ENCODE measurements at regions not wholly inside any gene's neighbourhood (a gene's known extent, or its start where the extent isn't known, plus 50 kb on each side); places are given as distances from the start of the nearest gene placed in this dataset.

DNA sequence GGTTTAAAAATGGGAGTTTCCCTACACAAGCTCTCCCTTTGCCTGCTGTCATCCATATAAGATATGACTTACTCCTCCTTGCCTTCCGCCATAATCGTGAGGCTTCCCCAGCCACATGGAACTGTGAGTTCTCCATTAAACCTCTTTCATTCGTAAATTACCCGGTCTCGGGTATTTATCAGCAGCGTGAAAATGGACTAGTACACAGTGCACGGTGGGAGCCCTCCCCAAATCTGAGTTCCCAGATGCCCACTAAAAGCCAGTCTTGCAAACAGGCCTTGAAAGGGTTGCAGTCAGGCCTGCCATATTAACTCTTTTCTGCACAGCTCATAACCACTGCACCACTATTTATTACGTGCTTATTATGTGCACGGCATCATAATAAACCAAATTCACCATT is 400.9 kb downstream of the PRDM2 start:
- Histone ChIP-seq H3K4me1 (ENCODE audit: control insufficient read depth in 2 of 3, insufficient read depth in 2 of 3, low read depth in 1 of 3, low read length in 3 of 3) (no peaks in the 10 kb centered on the region), H3K36me3 (ENCODE audit: control insufficient read depth in 2 of 3, insufficient read depth in 3 of 3, low read length in 3 of 3) (no peaks in the 10 kb centered on the region), H3K9ac (ENCODE audit: low read length in 3 of 3) (no peak overlapping the region), H3K9me3 (ENCODE audit: control insufficient read depth in 2 of 3, insufficient read depth in 1 of 3, low read length in 3 of 3) (no peaks in the 10 kb centered on the region), H3K27ac (ENCODE audit: low read depth in 2 of 2, low read length in 2 of 2) (no peak overlapping the region), H3K27me3 (ENCODE audit: control insufficient read depth, insufficient read depth, low read length) (no peaks in the 10 kb centered on the region), H3K4me3 (ENCODE audit: low read length in 3 of 3) (no peak overlapping the region)
- intact Hi-C loops (cut with DNase I) = no loop called here
- DNase-seq = no peak
- TF ChIP-seq, protein P1, sequence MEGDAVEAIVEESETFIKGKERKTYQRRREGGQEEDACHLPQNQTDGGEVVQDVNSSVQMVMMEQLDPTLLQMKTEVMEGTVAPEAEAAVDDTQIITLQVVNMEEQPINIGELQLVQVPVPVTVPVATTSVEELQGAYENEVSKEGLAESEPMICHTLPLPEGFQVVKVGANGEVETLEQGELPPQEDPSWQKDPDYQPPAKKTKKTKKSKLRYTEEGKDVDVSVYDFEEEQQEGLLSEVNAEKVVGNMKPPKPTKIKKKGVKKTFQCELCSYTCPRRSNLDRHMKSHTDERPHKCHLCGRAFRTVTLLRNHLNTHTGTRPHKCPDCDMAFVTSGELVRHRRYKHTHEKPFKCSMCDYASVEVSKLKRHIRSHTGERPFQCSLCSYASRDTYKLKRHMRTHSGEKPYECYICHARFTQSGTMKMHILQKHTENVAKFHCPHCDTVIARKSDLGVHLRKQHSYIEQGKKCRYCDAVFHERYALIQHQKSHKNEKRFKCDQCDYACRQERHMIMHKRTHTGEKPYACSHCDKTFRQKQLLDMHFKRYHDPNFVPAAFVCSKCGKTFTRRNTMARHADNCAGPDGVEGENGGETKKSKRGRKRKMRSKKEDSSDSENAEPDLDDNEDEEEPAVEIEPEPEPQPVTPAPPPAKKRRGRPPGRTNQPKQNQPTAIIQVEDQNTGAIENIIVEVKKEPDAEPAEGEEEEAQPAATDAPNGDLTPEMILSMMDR (IDR thresholded peaks at IDR 0.05; ENCODE audit: borderline replicate concordance, extremely low read depth, insufficient read depth) = no peak
- FAIRE-seq = no peak

DNA sequence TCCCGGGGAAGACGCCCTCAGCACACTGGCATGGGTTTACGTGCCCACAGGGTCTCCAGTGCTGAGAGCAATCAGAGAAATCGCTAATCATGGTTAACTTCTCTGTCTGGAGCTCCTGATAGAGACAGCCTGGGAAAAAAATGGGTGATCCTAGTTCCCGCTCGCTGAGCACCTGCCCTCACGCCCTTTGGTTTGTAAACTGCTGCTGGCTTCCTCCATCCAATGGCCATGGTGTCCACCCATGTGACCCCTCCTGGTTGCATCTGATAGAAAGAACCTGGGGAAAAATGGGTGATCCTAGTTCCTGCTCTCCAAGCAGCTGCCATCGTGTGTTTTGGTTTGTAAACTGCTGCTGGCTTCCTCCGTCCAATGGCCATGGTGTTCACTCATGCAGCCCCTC is 402.2 kb downstream of the PRDM2 start:
- Histone ChIP-seq H3K9ac (ENCODE audit: low read length in 3 of 3) (no peak overlapping the region), H3K4me1 (ENCODE audit: control insufficient read depth in 2 of 3, insufficient read depth in 2 of 3, low read depth in 1 of 3, low read length in 3 of 3) (no peaks in the 10 kb centered on the region), H3K36me3 (ENCODE audit: control insufficient read depth in 2 of 3, insufficient read depth in 3 of 3, low read length in 3 of 3) (no peaks in the 10 kb centered on the region), H3K27me3 (ENCODE audit: control insufficient read depth, insufficient read depth, low read length) (no peaks in the 10 kb centered on the region), H3K27ac (ENCODE audit: low read depth in 2 of 2, low read length in 2 of 2) (no peak overlapping the region), H3K4me3 (ENCODE audit: low read length in 3 of 3) (no peak overlapping the region), H3K9me3 (ENCODE audit: control insufficient read depth in 2 of 3, insufficient read depth in 1 of 3, low read length in 3 of 3) (no peaks in the 10 kb centered on the region)
- FAIRE-seq = no peak
- TF ChIP-seq, protein P1 (IDR thresholded peaks at IDR 0.05; ENCODE audit: borderline replicate concordance, extremely low read depth, insufficient read depth) = no peak
- DNase-seq = no peak
- intact Hi-C loops (cut with DNase I) = no loop called here

DNA sequence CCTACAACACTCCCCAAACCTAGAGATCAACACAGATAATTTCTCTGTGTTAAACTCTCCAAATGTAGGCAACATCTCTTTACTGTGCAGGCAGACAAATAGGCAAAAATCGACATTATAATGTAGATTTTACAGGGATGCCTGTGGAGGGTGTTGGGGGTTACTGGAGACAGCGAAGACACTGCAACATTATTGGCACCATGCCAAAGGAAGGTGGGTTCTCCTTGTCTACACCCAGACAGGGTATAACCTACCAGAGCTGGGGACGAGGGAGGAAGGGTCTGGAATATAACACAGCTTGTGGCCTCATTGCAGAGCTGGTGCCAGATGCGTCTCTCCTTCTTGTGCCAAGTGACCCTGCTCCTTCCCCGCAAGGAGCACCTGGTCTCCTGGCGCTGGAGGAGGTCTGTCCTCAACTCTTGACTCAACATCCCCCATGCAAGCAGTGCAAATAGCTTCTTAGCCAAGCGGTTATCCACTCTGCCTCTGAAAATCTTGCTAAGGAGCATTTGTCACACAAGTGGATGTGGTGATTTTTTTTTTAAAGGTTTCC is 404.0 kb downstream of the PRDM2 start:
- no peaks in the 10 kb centered on the region for H3K36me3 ChIP-seq (ENCODE audit: control insufficient read depth in 2 of 3, insufficient read depth in 3 of 3, low read length in 3 of 3)
- intact Hi-C loops (cut with DNase I) = no loop called here
- no peak for DNase-seq
- H3K27ac ChIP-seq (ENCODE audit: low read depth in 2 of 2, low read length in 2 of 2) = no peak overlapping the region
- no peaks in the 10 kb centered on the region for H3K9me3 ChIP-seq (ENCODE audit: control insufficient read depth in 2 of 3, insufficient read depth in 1 of 3, low read length in 3 of 3)
- H3K4me3 ChIP-seq (ENCODE audit: low read length in 3 of 3) = no peak overlapping the region
- no peaks in the 10 kb centered on the region for H3K27me3 ChIP-seq (ENCODE audit: control insufficient read depth, insufficient read depth, low read length)
- H3K9ac ChIP-seq (ENCODE audit: low read length in 3 of 3) = no peak overlapping the region
- H3K4me1 ChIP-seq (ENCODE audit: control insufficient read depth in 2 of 3, insufficient read depth in 2 of 3, low read depth in 1 of 3, low read length in 3 of 3) = peaks cover 0 to 3% (median 0%) of the 10 kb centered on the region in 3 donors
- FAIRE-seq = no peak
- TF ChIP-seq, protein P1 (IDR thresholded peaks at IDR 0.05; ENCODE audit: borderline replicate concordance, extremely low read depth, insufficient read depth) = no peak

DNA sequence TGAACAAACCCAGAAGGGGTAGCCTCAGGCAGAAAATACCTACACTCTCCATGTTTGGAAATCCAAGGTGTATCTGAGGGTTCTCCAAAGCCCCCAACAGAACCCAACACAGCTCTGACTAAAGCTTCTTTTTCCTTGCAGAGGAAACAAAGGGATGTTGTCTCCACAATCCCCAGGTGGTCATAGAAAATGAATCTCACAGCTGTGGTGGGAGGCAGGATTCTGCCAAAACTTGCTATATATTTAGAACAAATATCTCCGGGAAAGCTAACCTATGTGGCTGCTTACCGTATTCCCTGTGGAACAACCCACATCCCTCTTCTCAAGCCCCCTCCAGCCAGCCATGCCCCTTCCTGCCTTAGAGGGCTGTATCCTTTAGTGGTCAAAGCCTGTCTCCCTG is 406.1 kb downstream of the PRDM2 start:
- Histone ChIP-seq H3K9ac (ENCODE audit: low read length in 3 of 3) (no peak overlapping the region), H3K4me3 (ENCODE audit: low read length in 3 of 3) (no peak overlapping the region), H3K27me3 (ENCODE audit: control insufficient read depth, insufficient read depth, low read length) (no peaks in the 10 kb centered on the region), H3K27ac (ENCODE audit: low read depth in 2 of 2, low read length in 2 of 2) (no peak overlapping the region), H3K4me1 (ENCODE audit: control insufficient read depth in 2 of 3, insufficient read depth in 2 of 3, low read depth in 1 of 3, low read length in 3 of 3) (peaks cover 0 to 3% (median 0%) of the 10 kb centered on the region in 3 donors), H3K36me3 (ENCODE audit: control insufficient read depth in 2 of 3, insufficient read depth in 3 of 3, low read length in 3 of 3) (no peaks in the 10 kb centered on the region), H3K9me3 (ENCODE audit: control insufficient read depth in 2 of 3, insufficient read depth in 1 of 3, low read length in 3 of 3) (no peaks in the 10 kb centered on the region)
- TF ChIP-seq, protein P1 (IDR thresholded peaks at IDR 0.05; ENCODE audit: borderline replicate concordance, extremely low read depth, insufficient read depth) = no peak
- FAIRE-seq = no peak
- DNase-seq = no peak
- intact Hi-C loops (cut with DNase I) = no loop called here
